HepG2 (cell line): ENCODE measurements at regions not wholly inside any gene's neighbourhood (a gene's known extent, or its start where the extent isn't known, plus 50 kb on each side); places are given as distances from the start of the nearest gene placed in this dataset.

Experiments used
- ATAC-seq: fragments of 200-7000 bp; cut with Tn5 transposase; 3 replicates; pipeline ENCODE4 v1.9.1; 2020; ENCODE audit warnings: mild to moderate bottlenecking, moderate library complexity
- BruUV-seq: library from RNA; stranded (reverse); fragments of 400-500 nt; replicated peaks from 2 replicates; lab custom pipeline; 2021; lab: Mats Ljungman, UMichigan
- CTCF ChIA-PET: fragments of 300-600 bp; formaldehyde crosslinking; extraction: SDS; loops from one replicate; lab custom pipeline; 2021; ENCODE audit warnings: low total read pairs, inconsistent platforms, low intra/inter-chr PET ratio; lab: Yijun Ruan, JAX
- POLR2A ChIA-PET: fragments of 350-600 bp; sonication (Branson Sonifier 250); formaldehyde crosslinking; loops from one replicate; lab custom pipeline; 2020; ENCODE audit warnings: antibody characterized with exemption, inconsistent platforms; lab: Yijun Ruan, JAX
- DNase-seq: peaks from one replicate; pipeline ENCODE4 v3.0.0-alpha.2; 2015; ENCODE audit warnings: low spot score
- FAIRE-seq: peaks from 3 replicates; lab custom pipeline; 2011; peaks lifted over from hg19 to GRCh38; lab: Jason Lieb, UNC
- H2AFZ ChIP-seq: one replicate; pipeline ENCODE4 v1.6.1; 2011; ENCODE audit warnings: low read length, inconsistent platforms
- H3K27ac ChIP-seq: fragments of 300-600 bp; 3 replicates; pipeline ENCODE4 v1.8.0; 2011; ENCODE audit warnings: mixed run types, mild to moderate bottlenecking, mixed read lengths, low read length, inconsistent platforms; ENCODE audit not compliant: insufficient read depth; ENCODE audit errors: extremely low read length
- H3K27me3 ChIP-seq, 2 experiments: fragments of 200-600 bp in 1 of 2; 2 replicates in 1 of 2; 3 replicates in 1 of 2; pipeline versions ENCODE4 v1.6.0 to v1.8.0; 2011; ENCODE audit warnings: low read length in 2 of 2, mild to moderate bottlenecking in 2 of 2, moderate library complexity in 2 of 2, inconsistent platforms in 1 of 2; ENCODE audit not compliant: insufficient read depth in 2 of 2, control insufficient read depth in 1 of 2
- H3K36me3 ChIP-seq, 2 experiments: fragments of 200-600 bp in 1 of 2; replicated peaks in 1 of 2; 2 replicates in 1 of 2; 3 replicates in 1 of 2; pipeline versions ENCODE4 v1.5.1 to v1.8.0; 2011; ENCODE audit warnings: low read length in 2 of 2, inconsistent platforms in 1 of 2; ENCODE audit not compliant: insufficient read depth in 2 of 2, control insufficient read depth in 1 of 2
- H3K4me1 ChIP-seq: 2 replicates; pipeline ENCODE4 v1.5.1; 2012; ENCODE audit warnings: low read length, inconsistent platforms; ENCODE audit not compliant: insufficient read depth
- H3K4me2 ChIP-seq: 2 replicates; pipeline ENCODE4 v1.6.0; 2011; ENCODE audit warnings: low read depth, low read length, inconsistent platforms
- H3K4me3 ChIP-seq, 3 experiments: fragments of 200-600 bp in 1 of 3; sonication (generic), shearing (Covaris generic) in 1 of 3; replicated peaks in 1 of 3; 2 replicates each; pipeline ENCODE4 v1.5.1; 2011 to 2016; ENCODE audit warnings: low read length in 3 of 3, inconsistent platforms in 2 of 3, low read depth in 2 of 3, mild to moderate bottlenecking in 2 of 3, control low read depth in 1 of 3, mixed read lengths in 1 of 3; ENCODE audit not compliant: insufficient read depth in 1 of 3
- H3K79me2 ChIP-seq: one replicate; pipeline ENCODE4 v1.6.1; 2011; ENCODE audit warnings: low read length, inconsistent platforms; ENCODE audit not compliant: insufficient read depth
- H3K9ac ChIP-seq: 2 replicates; pipeline ENCODE4 v1.6.0; 2011; ENCODE audit warnings: mild to moderate bottlenecking, low read depth, low read length, inconsistent platforms; ENCODE audit not compliant: insufficient read depth
- H3K9me3 ChIP-seq: 2 replicates; pipeline ENCODE4 v1.5.1; 2012; ENCODE audit warnings: mild to moderate bottlenecking, low read length
- H4K20me1 ChIP-seq: 2 replicates; pipeline ENCODE4 v1.6.0; 2011; ENCODE audit warnings: inconsistent platforms, mild to moderate bottlenecking, low read length, moderate library complexity; ENCODE audit not compliant: insufficient read depth
- FIP1L1 ChIP-seq: fragments of 200-400 bp; formaldehyde crosslinking; IDR thresholded peaks from 2 replicates; pipeline ENCODE4 v1.6.1; 2018; ENCODE audit warnings: low read depth, mild to moderate bottlenecking, low read length, moderate library complexity, borderline replicate concordance; ENCODE audit not compliant: insufficient read depth
- POLR2A ChIP-seq, 2 experiments: IDR thresholded peaks; 2 replicates each; pipeline ENCODE4 v1.6.1; 2011; ENCODE audit warnings: low read depth in 2 of 2, low read length in 2 of 2, mild to moderate bottlenecking in 1 of 2, moderate library complexity in 1 of 2; ENCODE audit not compliant: insufficient read depth in 1 of 2
- SMARCE1 ChIP-seq: fragments of 450-650 bp; IDR thresholded peaks from 2 replicates; pipeline ENCODE4 v1.6.1; 2017; ENCODE audit warnings: borderline replicate concordance
- ZBTB37 ChIP-seq: sonication (generic); formaldehyde crosslinking; IDR thresholded peaks from 2 replicates; pipeline ENCODE4 v1.4.0; 2020; ENCODE audit warnings: mild to moderate bottlenecking, missing genetic modification reagents
- ZMAT5 ChIP-seq: sonication (generic); formaldehyde crosslinking; IDR thresholded peaks from 2 replicates; pipeline ENCODE4 v1.5.0; 2020; ENCODE audit warnings: mild to moderate bottlenecking, low read depth, missing genetic modification reagents, borderline replicate concordance
- ZNF878 ChIP-seq: sonication (generic); formaldehyde crosslinking; IDR thresholded peaks from 2 replicates; pipeline ENCODE4 v1.8.1; 2023; ENCODE audit warnings: mild to moderate bottlenecking, missing genetic modification reagents, moderate library complexity
- ZSCAN5A ChIP-seq: sonication (generic); formaldehyde crosslinking; IDR thresholded peaks from 2 replicates; pipeline ENCODE4 v1.8.0; 2022; ENCODE audit warnings: mild to moderate bottlenecking, missing genetic modification reagents, borderline replicate concordance
- ZZZ3 ChIP-seq: sonication (generic); formaldehyde crosslinking; IDR thresholded peaks from 2 replicates; pipeline ENCODE4 v1.4.0; 2020; ENCODE audit warnings: missing genetic modification reagents, mild to moderate bottlenecking, borderline replicate concordance
- WGBS: methylation state at CpG from one replicate; pipeline ENCODE4 v1.1.6; 2017; ENCODE audit warnings: low lambda C conversion rate; 5-methylcytosine and 5-hydroxymethylcytosine counted together
- in situ Hi-C: cut with HindIII; loops from 2 replicates; pipeline ENCODE4 v1.10.0; 2017; ENCODE audit warnings: low pct_unique_long_range_greater_than_20kb; ENCODE audit not compliant: extremely low pct_ligation_motif_present
- intact Hi-C: fragments of 100-400 bp; cut with micrococcal nuclease; formaldehyde crosslinking; loops from one replicate; pipeline ENCODE4 v1.10.0; 2022; ENCODE audit not compliant: unreplicated experiment

GRCh38 chr14:83838226-83838625 lies 1691.7 kb upstream of the FLRT2 start:
- Histone ChIP-seq H4K20me1 (no peaks in the 10 kb centered on the region), H2AFZ (no peak overlapping the region), H3K79me2 (no peaks in the 10 kb centered on the region), H3K36me3 (no peaks in the 10 kb centered on the region), H3K4me3 (no peak overlapping the region), H3K4me2 (no peak overlapping the region), H3K27ac (no peak overlapping the region), H3K9ac (no peak overlapping the region), H3K27me3 (no peaks in the 10 kb centered on the region), H3K9me3 (peaks cover 68% of the 10 kb centered on the region), H3K4me1 (no peaks in the 10 kb centered on the region)
- in situ Hi-C loops: no loop called here
- DNase-seq: no peak
- FAIRE-seq: no peak
- intact Hi-C loops: no loop called here
- BruUV-seq: no TSS peak
- CTCF ChIA-PET: no interaction called here
- no peak for ATAC-seq
- POLR2A ChIA-PET: no interaction called here
- TF ChIP-seq ZSCAN5A (CRISPR knock-in tag) (no peak), SMARCE1 (no peak), ZZZ3 (CRISPR knock-in tag) (no peak), ZMAT5 (CRISPR knock-in tag) (no peak), POLR2A (IDR thresholded peaks at IDR 0.05; ENCODE audit: insufficient read depth in 1 of 2, low read depth in 2 of 2, low read length in 2 of 2) (no peak), ZNF878 (CRISPR knock-in tag) (no peak), FIP1L1 (no peak), ZBTB37 (CRISPR knock-in tag) (no peak)
- 31% methylated on average over 3 of the region's 3 CpGs for WGBS
